H9 (cell line): ENCODE measurements at regions not wholly inside any gene's neighbourhood (a gene's known extent, or its start where the extent isn't known, plus 50 kb on each side); places are given as distances from the start of the nearest gene placed in this dataset.

Experiments
- DNase-seq: peaks from one replicate; pipeline ENCODE4 v3.0.0-alpha.2; 2017
- H2AFZ ChIP-seq: one replicate; pipeline ENCODE4 v1.6.1; 2013; ENCODE audit warnings: mild to moderate bottlenecking, low read length, control low read depth, moderate library complexity
- H2AK5ac ChIP-seq: 2 replicates; pipeline ENCODE4 v1.6.1; 2013; ENCODE audit warnings: low read length, control low read depth, mixed read lengths; ENCODE audit not compliant: insufficient read length
- H2BK120ac ChIP-seq: one replicate; pipeline ENCODE4 v1.6.1; 2013; ENCODE audit warnings: low read depth, mild to moderate bottlenecking, low read length, control low read depth, inconsistent platforms; ENCODE audit not compliant: poor library complexity, severe bottlenecking
- H2BK12ac ChIP-seq: 2 replicates; pipeline ENCODE4 v1.6.1; 2013; ENCODE audit warnings: low read length, control low read depth, mixed read lengths, low read depth; ENCODE audit not compliant: insufficient read length
- H2BK15ac ChIP-seq: 2 replicates; pipeline ENCODE4 v1.6.1; 2013; ENCODE audit warnings: low read depth, low read length, control low read depth
- H2BK20ac ChIP-seq: one replicate; pipeline ENCODE4 v1.6.1; 2013; ENCODE audit warnings: low read depth, mild to moderate bottlenecking, low read length, control low read depth, inconsistent platforms; ENCODE audit not compliant: poor library complexity, severe bottlenecking
- H2BK5ac ChIP-seq: 2 replicates; pipeline ENCODE4 v1.6.1; 2013; ENCODE audit warnings: low read length, control low read depth, mixed read lengths; ENCODE audit not compliant: insufficient read length
- H3K14ac ChIP-seq: 2 replicates; pipeline ENCODE4 v1.6.1; 2013; ENCODE audit warnings: low read length, control low read depth; ENCODE audit not compliant: insufficient read depth
- H3K18ac ChIP-seq: 2 replicates; pipeline ENCODE4 v1.6.1; 2013; ENCODE audit warnings: low read depth, mild to moderate bottlenecking, mixed read lengths, low read length, control low read depth; ENCODE audit not compliant: insufficient read length
- H3K23ac ChIP-seq: 2 replicates; pipeline ENCODE4 v1.6.1; 2013; ENCODE audit warnings: low read length, control low read depth, mixed read lengths, low read depth; ENCODE audit not compliant: insufficient read length
- H3K23me2 ChIP-seq: 2 replicates; pipeline ENCODE4 v1.6.1; 2013; ENCODE audit warnings: low read depth, mild to moderate bottlenecking, mixed read lengths, low read length, control low read depth; ENCODE audit not compliant: insufficient read length, poor library complexity, severe bottlenecking
- H3K27ac ChIP-seq: 2 replicates; pipeline ENCODE4 v1.5.1; 2013; ENCODE audit warnings: low read length, control low read depth, mixed read lengths, low read depth; ENCODE audit not compliant: insufficient read length
- H3K27me3 ChIP-seq: 2 replicates; pipeline ENCODE4 v1.6.1; 2013; ENCODE audit warnings: low read length, control low read depth, inconsistent platforms; ENCODE audit not compliant: insufficient read depth
- H3K4ac ChIP-seq: 2 replicates; pipeline ENCODE4 v1.6.1; 2013; ENCODE audit warnings: low read depth, mild to moderate bottlenecking, control low read depth, inconsistent platforms, low read length, moderate library complexity
- H3K4me1 ChIP-seq: 2 replicates; pipeline ENCODE4 v1.6.1; 2013; ENCODE audit warnings: low read length, control low read depth, inconsistent platforms; ENCODE audit not compliant: insufficient read depth
- H3K4me2 ChIP-seq: 2 replicates; pipeline ENCODE4 v1.6.1; 2013; ENCODE audit warnings: low read length, control low read depth, mixed read lengths; ENCODE audit not compliant: insufficient read length, insufficient read depth
- H3K56ac ChIP-seq: 2 replicates; pipeline ENCODE4 v1.6.1; 2013; ENCODE audit warnings: low read depth, mild to moderate bottlenecking, mixed read lengths, low read length, control low read depth; ENCODE audit not compliant: insufficient read length
- H3K79me1 ChIP-seq: 2 replicates; pipeline ENCODE4 v1.6.1; 2013; ENCODE audit warnings: low read depth, mild to moderate bottlenecking, moderate library complexity, low read length, control low read depth, inconsistent platforms; ENCODE audit not compliant: insufficient read depth, poor library complexity, severe bottlenecking
- H3K79me2 ChIP-seq: 2 replicates; pipeline ENCODE4 v1.6.1; 2013; ENCODE audit warnings: low read length, control low read depth, inconsistent platforms; ENCODE audit not compliant: insufficient read depth
- H3K9ac ChIP-seq: 2 replicates; pipeline ENCODE4 v1.6.1; 2013; ENCODE audit warnings: low read length, control low read depth, mixed read lengths; ENCODE audit not compliant: insufficient read length; ENCODE audit errors: extremely low read depth
- H3K9me3 ChIP-seq: one replicate; pipeline ENCODE4 v1.6.1; 2013; ENCODE audit warnings: low read depth, low read length, inconsistent platforms; ENCODE audit not compliant: control insufficient read depth
- H3T11ph ChIP-seq: one replicate; pipeline ENCODE4 v1.6.1; 2013; ENCODE audit warnings: mild to moderate bottlenecking, low read length, control low read depth, inconsistent platforms
- H4K20me1 ChIP-seq: one replicate; pipeline ENCODE4 v1.6.1; 2013; ENCODE audit not compliant: control insufficient read depth, insufficient read length, insufficient read depth
- H4K5ac ChIP-seq: 2 replicates; pipeline ENCODE4 v1.6.1; 2013; ENCODE audit warnings: low read depth, mild to moderate bottlenecking, mixed read lengths, low read length, control low read depth; ENCODE audit not compliant: insufficient read length
- H4K8ac ChIP-seq: replicated peaks from 2 replicates; pipeline ENCODE4 v1.6.1; 2013; ENCODE audit warnings: low read length, control low read depth, mixed read lengths, low read depth; ENCODE audit not compliant: insufficient read length
- H4K91ac ChIP-seq: 2 replicates; pipeline ENCODE4 v1.6.1; 2013; ENCODE audit warnings: low read depth, mild to moderate bottlenecking, moderate library complexity, mixed read lengths, low read length, control low read depth; ENCODE audit not compliant: insufficient read length
- H3K27ac Mint-ChIP-seq, 3 experiments: 2 replicates in 2 of 3; 3 replicates in 1 of 3; pipeline ENCODE4 v1.8.0; 2020 to 2021; ENCODE audit warnings: mixed read lengths in 3 of 3, mild to moderate bottlenecking in 1 of 3, moderate library complexity in 1 of 3
- H3K27me3 Mint-ChIP-seq: 2 replicates; pipeline ENCODE4 v1.8.0; 2021; ENCODE audit warnings: low read depth, mild to moderate bottlenecking, moderate library complexity, mixed read lengths
- H3K36me3 Mint-ChIP-seq, 3 experiments: 2 replicates in 2 of 3; 3 replicates in 1 of 3; pipeline ENCODE4 v1.8.0; 2020 to 2021; ENCODE audit warnings: low read depth in 3 of 3, mixed read lengths in 3 of 3; ENCODE audit not compliant: insufficient read depth in 1 of 3
- H3K4me1 Mint-ChIP-seq, 2 experiments: 2 replicates each; pipeline ENCODE4 v1.8.0; 2020; ENCODE audit warnings: mixed read lengths in 2 of 2
- H3K4me3 Mint-ChIP-seq, 2 experiments: 2 replicates in 1 of 2; 3 replicates in 1 of 2; pipeline ENCODE4 v1.8.0; 2020 to 2021; ENCODE audit warnings: mild to moderate bottlenecking in 2 of 2, mixed read lengths in 2 of 2, moderate library complexity in 1 of 2
- H3K9me3 Mint-ChIP-seq, 2 experiments: 2 replicates in 1 of 2; 3 replicates in 1 of 2; pipeline ENCODE4 v1.8.0; 2020; ENCODE audit warnings: mild to moderate bottlenecking in 2 of 2, mixed read lengths in 2 of 2, moderate library complexity in 1 of 2
- WGBS: extraction: QIAGEN DNeasy Blood & Tissue Kit; methylation state at CpG from one replicate; pipeline ENCODE4 v1.1.7; 2013; ENCODE audit warnings: missing lambda C conversion rate, low lambda C conversion rate, mixed read lengths; ENCODE audit not compliant: insufficient read length; ENCODE audit errors: extremely low coverage; 5-methylcytosine and 5-hydroxymethylcytosine counted together
- TF ChIP-seq, protein P1 (sequence below): fragments of 200-600 bp; sonication (generic); conservative IDR thresholded peaks from 3 replicates; pipeline ENCODE4 v1.8.0; 2021; ENCODE audit warnings: antibody characterized with exemption, mild to moderate bottlenecking

DNA sequence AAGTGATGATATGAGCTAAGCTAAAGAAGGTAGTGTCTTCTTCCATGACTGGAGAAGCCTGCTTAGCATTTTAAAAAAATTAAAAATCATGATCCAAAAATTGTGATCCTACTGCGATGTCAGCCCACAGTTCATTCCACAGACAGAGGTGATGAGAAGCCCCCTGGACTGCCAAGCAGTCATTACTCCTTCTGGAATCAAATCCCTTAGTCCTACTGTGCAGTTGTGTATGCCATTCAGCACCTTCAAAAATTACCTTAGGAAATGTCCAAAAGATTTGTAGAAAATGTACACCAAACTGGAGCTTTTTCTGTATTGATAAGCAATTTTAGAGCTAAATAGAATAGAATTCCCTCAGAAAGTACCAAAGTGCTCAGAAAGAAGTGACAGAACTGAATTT, 283.5 kb upstream of the NFE2L3 start:
- H3K27ac Mint-ChIP-seq, result no peak overlapping the region
- no peaks in the 10 kb centered on the region for H4K20me1 ChIP-seq

More for the DNA sequence above, 283.5 kb upstream of the NFE2L3 start:
- no peak overlapping the region for H2BK5ac ChIP-seq
- no peak overlapping the region for H4K91ac ChIP-seq
- no peaks in the 10 kb centered on the region for H3K79me2 ChIP-seq
- no peak overlapping the region for H3K4ac ChIP-seq
- H3K79me1 ChIP-seq, result no peaks in the 10 kb centered on the region
- H2BK12ac ChIP-seq, result no peak overlapping the region
- no peak overlapping the region for H4K5ac ChIP-seq
- H3K4me3 Mint-ChIP-seq, result no peak overlapping the region
- no peak overlapping the region for H2AK5ac ChIP-seq
- no peak for DNase-seq
- no peak overlapping the region for H2BK20ac ChIP-seq
- no peak overlapping the region for H3K23ac ChIP-seq
- H3K9me3 Mint-ChIP-seq, result no peaks in the 10 kb centered on the region
- H2AFZ ChIP-seq, result no peak overlapping the region
- H3K4me1 Mint-ChIP-seq, result peaks cover 13 to 29% of the 10 kb centered on the region in 2 experiments
- H4K8ac ChIP-seq, result no peak overlapping the region
- H2BK15ac ChIP-seq, result no peak overlapping the region
- no peak overlapping the region for H3K27ac ChIP-seq
- TF ChIP-seq, protein P1, sequence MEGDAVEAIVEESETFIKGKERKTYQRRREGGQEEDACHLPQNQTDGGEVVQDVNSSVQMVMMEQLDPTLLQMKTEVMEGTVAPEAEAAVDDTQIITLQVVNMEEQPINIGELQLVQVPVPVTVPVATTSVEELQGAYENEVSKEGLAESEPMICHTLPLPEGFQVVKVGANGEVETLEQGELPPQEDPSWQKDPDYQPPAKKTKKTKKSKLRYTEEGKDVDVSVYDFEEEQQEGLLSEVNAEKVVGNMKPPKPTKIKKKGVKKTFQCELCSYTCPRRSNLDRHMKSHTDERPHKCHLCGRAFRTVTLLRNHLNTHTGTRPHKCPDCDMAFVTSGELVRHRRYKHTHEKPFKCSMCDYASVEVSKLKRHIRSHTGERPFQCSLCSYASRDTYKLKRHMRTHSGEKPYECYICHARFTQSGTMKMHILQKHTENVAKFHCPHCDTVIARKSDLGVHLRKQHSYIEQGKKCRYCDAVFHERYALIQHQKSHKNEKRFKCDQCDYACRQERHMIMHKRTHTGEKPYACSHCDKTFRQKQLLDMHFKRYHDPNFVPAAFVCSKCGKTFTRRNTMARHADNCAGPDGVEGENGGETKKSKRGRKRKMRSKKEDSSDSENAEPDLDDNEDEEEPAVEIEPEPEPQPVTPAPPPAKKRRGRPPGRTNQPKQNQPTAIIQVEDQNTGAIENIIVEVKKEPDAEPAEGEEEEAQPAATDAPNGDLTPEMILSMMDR, result no peak
- H3K27me3 Mint-ChIP-seq, result peaks cover 79% of the 10 kb centered on the region
- H3K9ac ChIP-seq, result no peak overlapping the region
- H2BK120ac ChIP-seq, result no peak overlapping the region
- no peaks in the 10 kb centered on the region for H3K4me1 ChIP-seq
- no peak overlapping the region for H3K56ac ChIP-seq
- H3K36me3 Mint-ChIP-seq, result no peaks in the 10 kb centered on the region
- H3K18ac ChIP-seq, result no peak overlapping the region
- H3K4me2 ChIP-seq, result no peak overlapping the region
- H3K9me3 ChIP-seq, result no peaks in the 10 kb centered on the region
- no peak overlapping the region for H3K14ac ChIP-seq
- H3K23me2 ChIP-seq, result no peaks in the 10 kb centered on the region
- H3K27me3 ChIP-seq, result no peaks in the 10 kb centered on the region
- H3T11ph ChIP-seq, result no peak overlapping the region
- no CpG with 5 or more reads among the region's 1 CpG for WGBS
